ENCODE measurements at regions not wholly inside any gene's neighbourhood (a gene's known extent, or its start where the extent isn't known, plus 50 kb on each side); places are given as distances from the start of the nearest gene placed in this dataset.

DNA sequence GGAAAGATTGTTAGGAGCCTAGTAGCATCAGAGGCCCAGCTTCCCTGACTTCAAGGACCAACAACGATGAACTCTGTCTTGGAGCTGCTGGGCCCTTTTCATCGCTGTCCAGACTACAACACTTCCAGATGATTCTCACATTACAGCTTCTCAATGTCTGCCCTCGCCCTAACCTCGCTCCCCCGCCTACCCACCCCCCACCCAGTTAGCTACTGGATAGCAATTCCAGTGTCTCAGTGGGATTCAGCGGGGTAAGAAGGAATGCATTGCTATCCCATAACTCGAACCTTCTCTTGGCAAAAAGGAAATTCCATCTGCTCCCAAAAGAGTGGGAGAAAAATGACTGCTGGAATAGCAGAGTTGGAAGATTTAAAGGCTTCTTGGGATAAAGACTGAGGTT, 65.0 kb downstream of the RPL37A start:
- DNase-seq: no peak
- H3K4me3 ChIP-seq: no peak overlapping the region
- H3K4me1 ChIP-seq: peaks cover 14% of the 10 kb centered on the region
- H3K27ac ChIP-seq (replicated peaks): no peak overlapping the region
- intact Hi-C loops (cut with micrococcal nuclease): no loop called here
- TF ChIP-seq, protein P1, sequence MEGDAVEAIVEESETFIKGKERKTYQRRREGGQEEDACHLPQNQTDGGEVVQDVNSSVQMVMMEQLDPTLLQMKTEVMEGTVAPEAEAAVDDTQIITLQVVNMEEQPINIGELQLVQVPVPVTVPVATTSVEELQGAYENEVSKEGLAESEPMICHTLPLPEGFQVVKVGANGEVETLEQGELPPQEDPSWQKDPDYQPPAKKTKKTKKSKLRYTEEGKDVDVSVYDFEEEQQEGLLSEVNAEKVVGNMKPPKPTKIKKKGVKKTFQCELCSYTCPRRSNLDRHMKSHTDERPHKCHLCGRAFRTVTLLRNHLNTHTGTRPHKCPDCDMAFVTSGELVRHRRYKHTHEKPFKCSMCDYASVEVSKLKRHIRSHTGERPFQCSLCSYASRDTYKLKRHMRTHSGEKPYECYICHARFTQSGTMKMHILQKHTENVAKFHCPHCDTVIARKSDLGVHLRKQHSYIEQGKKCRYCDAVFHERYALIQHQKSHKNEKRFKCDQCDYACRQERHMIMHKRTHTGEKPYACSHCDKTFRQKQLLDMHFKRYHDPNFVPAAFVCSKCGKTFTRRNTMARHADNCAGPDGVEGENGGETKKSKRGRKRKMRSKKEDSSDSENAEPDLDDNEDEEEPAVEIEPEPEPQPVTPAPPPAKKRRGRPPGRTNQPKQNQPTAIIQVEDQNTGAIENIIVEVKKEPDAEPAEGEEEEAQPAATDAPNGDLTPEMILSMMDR (IDR thresholded peaks at IDR 0.05; ENCODE audit: borderline replicate concordance): no peak
- no peaks in the 10 kb centered on the region for H3K36me3 ChIP-seq
- H3K9me3 ChIP-seq (replicated peaks): no peaks in the 10 kb centered on the region
- H3K27me3 ChIP-seq (ENCODE audit: low read depth): no peaks in the 10 kb centered on the region

DNA sequence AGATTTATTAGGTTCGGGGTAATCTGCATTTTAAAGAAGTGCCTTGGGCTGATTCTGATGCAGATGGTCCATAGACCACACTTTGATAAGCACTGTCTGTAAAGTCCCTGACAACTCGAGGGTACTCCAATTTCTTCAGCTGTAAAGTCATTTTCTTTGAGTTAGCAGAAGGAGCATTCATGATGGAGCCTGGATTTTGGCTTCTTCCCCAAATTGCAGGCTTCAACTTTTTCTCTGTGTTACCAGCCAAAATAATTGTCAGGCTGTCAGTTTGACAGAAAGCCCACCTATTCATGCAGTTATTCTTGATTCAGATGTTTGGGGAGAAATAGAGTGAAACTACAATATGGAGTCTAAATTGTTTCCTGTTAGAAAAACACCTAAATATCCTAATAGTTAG, 66.0 kb downstream of the RPL37A start:
- Histone ChIP-seq H3K4me3 (no peak overlapping the region), H3K9me3 (replicated peaks) (no peaks in the 10 kb centered on the region), H3K36me3 (no peaks in the 10 kb centered on the region), H3K27me3 (ENCODE audit: low read depth) (no peaks in the 10 kb centered on the region), H3K27ac (replicated peaks) (no peak overlapping the region), H3K4me1 (peaks cover 20% of the 10 kb centered on the region)
- intact Hi-C loops (cut with micrococcal nuclease): no loop called here
- no peak for DNase-seq
- TF ChIP-seq, protein P1 (IDR thresholded peaks at IDR 0.05; ENCODE audit: borderline replicate concordance): no peak

DNA sequence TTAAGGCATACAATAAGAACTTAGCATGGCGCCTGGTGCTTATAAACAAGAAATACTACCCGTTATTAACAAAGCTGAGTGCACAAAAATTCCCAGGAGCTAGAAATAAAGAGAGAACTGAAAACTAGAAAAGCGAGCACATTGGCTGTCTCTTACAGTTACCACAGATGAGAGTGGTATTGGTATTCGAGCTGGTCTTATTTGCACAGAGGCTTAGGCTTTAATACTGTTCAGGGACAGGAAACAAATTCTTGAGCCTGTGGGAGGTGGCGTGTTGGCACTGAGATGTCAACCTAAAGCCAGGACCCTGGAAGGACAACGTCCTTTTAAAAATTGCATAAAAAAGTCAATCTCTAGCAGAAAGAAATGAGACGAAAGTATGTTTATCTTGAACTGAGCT, 67.3 kb upstream of the IGFBP2 start:
- H3K27me3 ChIP-seq (ENCODE audit: low read depth): no peaks in the 10 kb centered on the region
- no peak overlapping the region for H3K27ac ChIP-seq (replicated peaks)
- H3K4me3 ChIP-seq: no peak overlapping the region
- TF ChIP-seq, protein P1 (IDR thresholded peaks at IDR 0.05; ENCODE audit: borderline replicate concordance): no peak
- H3K9me3 ChIP-seq (replicated peaks): no peaks in the 10 kb centered on the region
- H3K4me1 ChIP-seq: peaks cover 15% of the 10 kb centered on the region
- DNase-seq: no peak
- no peaks in the 10 kb centered on the region for H3K36me3 ChIP-seq
- intact Hi-C loops (cut with micrococcal nuclease): no loop called here

DNA sequence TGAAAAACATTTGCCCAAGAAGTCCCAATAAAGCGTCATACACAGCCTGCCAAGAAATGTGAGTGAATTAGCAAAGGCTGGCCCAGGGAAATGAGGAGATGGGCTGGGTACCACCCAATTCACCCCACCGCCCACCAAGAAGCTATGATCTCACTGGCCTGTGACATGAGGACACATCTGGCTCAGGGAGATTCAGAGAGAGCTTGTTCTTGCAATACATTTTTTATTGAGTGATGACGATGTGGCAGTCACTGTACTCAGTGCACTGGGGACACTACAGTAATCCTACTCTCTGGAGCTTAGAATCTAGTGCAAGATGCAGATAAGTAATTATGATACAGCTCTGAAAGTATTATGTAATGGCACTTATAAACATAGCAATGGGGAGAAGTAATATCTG, 64.6 kb upstream of the IGFBP2 start:
- Histone ChIP-seq H3K4me1 (peaks cover 26% of the 10 kb centered on the region), H3K4me3 (no peak overlapping the region), H3K27me3 (ENCODE audit: low read depth) (no peaks in the 10 kb centered on the region), H3K9me3 (replicated peaks) (peaks cover 7% of the 10 kb centered on the region), H3K27ac (replicated peaks) (no peak overlapping the region), H3K36me3 (no peaks in the 10 kb centered on the region)
- no peak for DNase-seq
- intact Hi-C loops (cut with micrococcal nuclease): no loop called here
- TF ChIP-seq, protein P1 (IDR thresholded peaks at IDR 0.05; ENCODE audit: borderline replicate concordance): no peak

DNA sequence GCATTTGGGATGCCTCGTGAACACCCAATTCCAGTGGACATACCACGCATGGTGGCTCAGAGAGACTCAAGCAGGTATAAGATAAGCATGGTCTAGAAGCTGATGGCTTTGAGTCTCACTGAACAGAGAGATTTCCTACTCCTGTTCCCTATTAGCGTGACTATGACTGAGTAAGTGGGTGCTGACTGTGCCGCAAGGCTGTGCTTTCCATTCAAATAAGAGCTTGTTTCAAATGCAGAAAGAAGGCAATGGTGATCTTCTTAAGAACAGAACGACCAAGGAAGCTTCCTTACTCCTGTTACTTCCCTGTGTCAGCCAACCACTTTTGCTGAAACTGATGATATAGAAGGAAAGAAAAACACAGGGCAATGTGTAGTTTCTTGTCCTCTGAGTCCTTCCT, 63.5 kb upstream of the IGFBP2 start:
- TF ChIP-seq, protein P1 (IDR thresholded peaks at IDR 0.05; ENCODE audit: borderline replicate concordance): no peak
- DNase-seq: no peak
- Histone ChIP-seq H3K9me3 (replicated peaks) (peaks cover 7% of the 10 kb centered on the region), H3K27ac (replicated peaks) (no peak overlapping the region), H3K4me1 (peaks cover 38% of the 10 kb centered on the region), H3K27me3 (ENCODE audit: low read depth) (no peaks in the 10 kb centered on the region), H3K36me3 (no peaks in the 10 kb centered on the region), H3K4me3 (no peak overlapping the region)
- intact Hi-C loops (cut with micrococcal nuclease): no loop called here

DNA sequence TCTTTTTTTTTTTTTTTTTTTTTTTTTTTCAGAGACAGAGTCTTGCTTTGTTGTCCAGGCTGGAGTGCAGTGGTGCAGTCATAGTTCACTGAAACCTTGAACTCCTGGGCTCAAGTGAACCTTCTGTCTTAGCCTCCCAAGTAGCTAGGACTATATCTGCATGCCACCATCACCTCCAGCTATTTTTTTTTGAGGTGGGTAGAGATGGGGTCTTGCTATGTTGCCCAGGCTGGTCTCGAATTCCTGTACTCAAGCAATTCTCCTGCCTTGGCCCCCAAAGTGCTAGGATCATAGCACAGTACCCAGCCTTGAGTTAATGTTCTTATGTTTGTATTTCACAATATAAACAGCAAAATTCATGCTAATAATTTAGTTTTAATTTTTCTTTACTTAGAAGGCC, 62.9 kb upstream of the IGFBP2 start:
- peaks cover 44% of the 10 kb centered on the region for H3K4me1 ChIP-seq
- no peaks in the 10 kb centered on the region for H3K27me3 ChIP-seq (ENCODE audit: low read depth)
- H3K27ac ChIP-seq (replicated peaks): no peak overlapping the region
- DNase-seq: no peak
- H3K9me3 ChIP-seq (replicated peaks): peaks cover 7% of the 10 kb centered on the region
- no peaks in the 10 kb centered on the region for H3K36me3 ChIP-seq
- TF ChIP-seq, protein P1 (IDR thresholded peaks at IDR 0.05; ENCODE audit: borderline replicate concordance): no peak
- intact Hi-C loops (cut with micrococcal nuclease): no loop called here
- no peak overlapping the region for H3K4me3 ChIP-seq
